H9 (cell line): ENCODE measurements at regions not wholly inside any gene's neighbourhood (a gene's known extent, or its start where the extent isn't known, plus 50 kb on each side); places are given as distances from the start of the nearest gene placed in this dataset.

ENCODE experiments used
- DNase-seq: peaks from one replicate; pipeline ENCODE4 v3.0.0-alpha.2; 2017
- H2AFZ ChIP-seq: one replicate; pipeline ENCODE4 v1.6.1; 2013; ENCODE audit warnings: mild to moderate bottlenecking, low read length, control low read depth, moderate library complexity
- H2AK5ac ChIP-seq: 2 replicates; pipeline ENCODE4 v1.6.1; 2013; ENCODE audit warnings: low read length, control low read depth, mixed read lengths; ENCODE audit not compliant: insufficient read length
- H2BK120ac ChIP-seq: one replicate; pipeline ENCODE4 v1.6.1; 2013; ENCODE audit warnings: low read depth, mild to moderate bottlenecking, low read length, control low read depth, inconsistent platforms; ENCODE audit not compliant: poor library complexity, severe bottlenecking
- H2BK12ac ChIP-seq: 2 replicates; pipeline ENCODE4 v1.6.1; 2013; ENCODE audit warnings: low read length, control low read depth, mixed read lengths, low read depth; ENCODE audit not compliant: insufficient read length
- H2BK15ac ChIP-seq: 2 replicates; pipeline ENCODE4 v1.6.1; 2013; ENCODE audit warnings: low read depth, low read length, control low read depth
- H2BK20ac ChIP-seq: one replicate; pipeline ENCODE4 v1.6.1; 2013; ENCODE audit warnings: low read depth, mild to moderate bottlenecking, low read length, control low read depth, inconsistent platforms; ENCODE audit not compliant: poor library complexity, severe bottlenecking
- H2BK5ac ChIP-seq: 2 replicates; pipeline ENCODE4 v1.6.1; 2013; ENCODE audit warnings: low read length, control low read depth, mixed read lengths; ENCODE audit not compliant: insufficient read length
- H3K14ac ChIP-seq: 2 replicates; pipeline ENCODE4 v1.6.1; 2013; ENCODE audit warnings: low read length, control low read depth; ENCODE audit not compliant: insufficient read depth
- H3K18ac ChIP-seq: 2 replicates; pipeline ENCODE4 v1.6.1; 2013; ENCODE audit warnings: low read depth, mild to moderate bottlenecking, mixed read lengths, low read length, control low read depth; ENCODE audit not compliant: insufficient read length
- H3K23ac ChIP-seq: 2 replicates; pipeline ENCODE4 v1.6.1; 2013; ENCODE audit warnings: low read length, control low read depth, mixed read lengths, low read depth; ENCODE audit not compliant: insufficient read length
- H3K23me2 ChIP-seq: 2 replicates; pipeline ENCODE4 v1.6.1; 2013; ENCODE audit warnings: low read depth, mild to moderate bottlenecking, mixed read lengths, low read length, control low read depth; ENCODE audit not compliant: insufficient read length, poor library complexity, severe bottlenecking
- H3K27ac ChIP-seq: 2 replicates; pipeline ENCODE4 v1.5.1; 2013; ENCODE audit warnings: low read length, control low read depth, mixed read lengths, low read depth; ENCODE audit not compliant: insufficient read length
- H3K27me3 ChIP-seq: 2 replicates; pipeline ENCODE4 v1.6.1; 2013; ENCODE audit warnings: low read length, control low read depth, inconsistent platforms; ENCODE audit not compliant: insufficient read depth
- H3K4ac ChIP-seq: 2 replicates; pipeline ENCODE4 v1.6.1; 2013; ENCODE audit warnings: low read depth, mild to moderate bottlenecking, control low read depth, inconsistent platforms, low read length, moderate library complexity
- H3K4me1 ChIP-seq: 2 replicates; pipeline ENCODE4 v1.6.1; 2013; ENCODE audit warnings: low read length, control low read depth, inconsistent platforms; ENCODE audit not compliant: insufficient read depth
- H3K4me2 ChIP-seq: 2 replicates; pipeline ENCODE4 v1.6.1; 2013; ENCODE audit warnings: low read length, control low read depth, mixed read lengths; ENCODE audit not compliant: insufficient read length, insufficient read depth
- H3K56ac ChIP-seq: 2 replicates; pipeline ENCODE4 v1.6.1; 2013; ENCODE audit warnings: low read depth, mild to moderate bottlenecking, mixed read lengths, low read length, control low read depth; ENCODE audit not compliant: insufficient read length
- H3K79me1 ChIP-seq: 2 replicates; pipeline ENCODE4 v1.6.1; 2013; ENCODE audit warnings: low read depth, mild to moderate bottlenecking, moderate library complexity, low read length, control low read depth, inconsistent platforms; ENCODE audit not compliant: insufficient read depth, poor library complexity, severe bottlenecking
- H3K79me2 ChIP-seq: 2 replicates; pipeline ENCODE4 v1.6.1; 2013; ENCODE audit warnings: low read length, control low read depth, inconsistent platforms; ENCODE audit not compliant: insufficient read depth
- H3K9ac ChIP-seq: 2 replicates; pipeline ENCODE4 v1.6.1; 2013; ENCODE audit warnings: low read length, control low read depth, mixed read lengths; ENCODE audit not compliant: insufficient read length; ENCODE audit errors: extremely low read depth
- H3K9me3 ChIP-seq: one replicate; pipeline ENCODE4 v1.6.1; 2013; ENCODE audit warnings: low read depth, low read length, inconsistent platforms; ENCODE audit not compliant: control insufficient read depth
- H3T11ph ChIP-seq: one replicate; pipeline ENCODE4 v1.6.1; 2013; ENCODE audit warnings: mild to moderate bottlenecking, low read length, control low read depth, inconsistent platforms
- H4K20me1 ChIP-seq: one replicate; pipeline ENCODE4 v1.6.1; 2013; ENCODE audit not compliant: control insufficient read depth, insufficient read length, insufficient read depth
- H4K5ac ChIP-seq: 2 replicates; pipeline ENCODE4 v1.6.1; 2013; ENCODE audit warnings: low read depth, mild to moderate bottlenecking, mixed read lengths, low read length, control low read depth; ENCODE audit not compliant: insufficient read length
- H4K8ac ChIP-seq: replicated peaks from 2 replicates; pipeline ENCODE4 v1.6.1; 2013; ENCODE audit warnings: low read length, control low read depth, mixed read lengths, low read depth; ENCODE audit not compliant: insufficient read length
- H4K91ac ChIP-seq: 2 replicates; pipeline ENCODE4 v1.6.1; 2013; ENCODE audit warnings: low read depth, mild to moderate bottlenecking, moderate library complexity, mixed read lengths, low read length, control low read depth; ENCODE audit not compliant: insufficient read length
- H3K27ac Mint-ChIP-seq, 3 experiments: 2 replicates in 2 of 3; 3 replicates in 1 of 3; pipeline ENCODE4 v1.8.0; 2020 to 2021; ENCODE audit warnings: mixed read lengths in 3 of 3, mild to moderate bottlenecking in 1 of 3, moderate library complexity in 1 of 3
- H3K27me3 Mint-ChIP-seq: 2 replicates; pipeline ENCODE4 v1.8.0; 2021; ENCODE audit warnings: low read depth, mild to moderate bottlenecking, moderate library complexity, mixed read lengths
- H3K36me3 Mint-ChIP-seq, 3 experiments: 2 replicates in 2 of 3; 3 replicates in 1 of 3; pipeline ENCODE4 v1.8.0; 2020 to 2021; ENCODE audit warnings: low read depth in 3 of 3, mixed read lengths in 3 of 3; ENCODE audit not compliant: insufficient read depth in 1 of 3
- H3K4me1 Mint-ChIP-seq, 2 experiments: 2 replicates each; pipeline ENCODE4 v1.8.0; 2020; ENCODE audit warnings: mixed read lengths in 2 of 2
- H3K4me3 Mint-ChIP-seq, 2 experiments: 2 replicates in 1 of 2; 3 replicates in 1 of 2; pipeline ENCODE4 v1.8.0; 2020 to 2021; ENCODE audit warnings: mild to moderate bottlenecking in 2 of 2, mixed read lengths in 2 of 2, moderate library complexity in 1 of 2
- H3K9me3 Mint-ChIP-seq, 2 experiments: 2 replicates in 1 of 2; 3 replicates in 1 of 2; pipeline ENCODE4 v1.8.0; 2020; ENCODE audit warnings: mild to moderate bottlenecking in 2 of 2, mixed read lengths in 2 of 2, moderate library complexity in 1 of 2
- WGBS: extraction: QIAGEN DNeasy Blood & Tissue Kit; methylation state at CpG from one replicate; pipeline ENCODE4 v1.1.7; 2013; ENCODE audit warnings: missing lambda C conversion rate, low lambda C conversion rate, mixed read lengths; ENCODE audit not compliant: insufficient read length; ENCODE audit errors: extremely low coverage; 5-methylcytosine and 5-hydroxymethylcytosine counted together
- TF ChIP-seq, protein P1 (sequence below): fragments of 200-600 bp; sonication (generic); conservative IDR thresholded peaks from 3 replicates; pipeline ENCODE4 v1.8.0; 2021; ENCODE audit warnings: antibody characterized with exemption, mild to moderate bottlenecking

DNA sequence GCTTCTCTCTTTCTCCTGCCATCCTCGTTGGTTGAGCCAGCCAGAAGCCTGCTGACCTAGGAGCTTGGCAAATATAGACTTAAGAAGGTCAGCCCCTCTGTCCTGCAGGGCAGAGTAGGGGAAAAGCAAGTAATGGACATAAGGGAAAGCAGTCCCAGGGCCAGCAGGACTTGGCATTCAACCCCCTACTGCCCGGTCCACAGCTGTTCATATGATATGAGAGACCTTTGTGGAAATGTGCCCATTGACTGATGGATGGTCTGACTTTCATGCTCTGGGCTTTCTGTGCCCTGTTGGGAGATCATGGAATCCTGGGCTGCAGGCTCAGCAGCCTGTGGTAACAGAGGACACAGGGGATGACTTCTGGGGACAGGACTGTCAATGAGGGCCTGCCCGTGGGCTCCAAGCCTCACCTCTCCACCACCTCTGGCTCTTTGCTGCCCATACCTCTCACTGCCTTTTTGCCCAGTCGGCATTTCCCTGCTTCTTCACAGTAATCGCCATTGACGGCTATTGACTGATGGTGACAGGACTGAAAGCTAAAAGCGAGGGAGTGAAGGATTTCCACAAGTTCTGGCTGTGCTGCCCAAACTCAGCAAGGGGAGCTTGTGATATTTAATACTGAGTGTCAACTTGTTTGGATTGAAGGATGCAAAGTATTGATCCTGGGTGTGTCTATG lies 60.0 kb upstream of the NMNAT3 start:
- H2BK20ac ChIP-seq: no peak overlapping the region
- no peak overlapping the region for H2AK5ac ChIP-seq
- no peak overlapping the region for H2BK120ac ChIP-seq
- no peaks in the 10 kb centered on the region; a peak in 1 of 5 replicates for H3K9me3 Mint-ChIP-seq
- no peak overlapping the region for H3K27ac Mint-ChIP-seq
- H3K9me3 ChIP-seq: no peaks in the 10 kb centered on the region
- no peak overlapping the region for H3K23ac ChIP-seq
- H3K27ac ChIP-seq: no peak overlapping the region
- no peak overlapping the region for H3K56ac ChIP-seq
- no peaks in the 10 kb centered on the region for H3K4me1 Mint-ChIP-seq
- H3K36me3 Mint-ChIP-seq: no peaks in the 10 kb centered on the region; a peak in 1 of 7 replicates
- H4K8ac ChIP-seq: no peak overlapping the region
- no peak for DNase-seq
- H4K5ac ChIP-seq: no peak overlapping the region
- no peak overlapping the region for H3K18ac ChIP-seq
- no peak overlapping the region for H4K91ac ChIP-seq
- H3K79me2 ChIP-seq: no peaks in the 10 kb centered on the region
- no CpG with 5 or more reads among the region's 7 CpGs for WGBS
- H3K27me3 Mint-ChIP-seq: peaks cover 16% of the 10 kb centered on the region
- no peaks in the 10 kb centered on the region for H3K79me1 ChIP-seq
- no peak overlapping the region for H3K4me3 Mint-ChIP-seq
- H2BK5ac ChIP-seq: no peak overlapping the region
- H3K4ac ChIP-seq: no peak overlapping the region
- H3K27me3 ChIP-seq: no peaks in the 10 kb centered on the region
- H4K20me1 ChIP-seq: no peaks in the 10 kb centered on the region
- H2BK12ac ChIP-seq: no peak overlapping the region
- no peak overlapping the region for H2BK15ac ChIP-seq
- H2AFZ ChIP-seq: no peak overlapping the region
- TF ChIP-seq, protein P1, sequence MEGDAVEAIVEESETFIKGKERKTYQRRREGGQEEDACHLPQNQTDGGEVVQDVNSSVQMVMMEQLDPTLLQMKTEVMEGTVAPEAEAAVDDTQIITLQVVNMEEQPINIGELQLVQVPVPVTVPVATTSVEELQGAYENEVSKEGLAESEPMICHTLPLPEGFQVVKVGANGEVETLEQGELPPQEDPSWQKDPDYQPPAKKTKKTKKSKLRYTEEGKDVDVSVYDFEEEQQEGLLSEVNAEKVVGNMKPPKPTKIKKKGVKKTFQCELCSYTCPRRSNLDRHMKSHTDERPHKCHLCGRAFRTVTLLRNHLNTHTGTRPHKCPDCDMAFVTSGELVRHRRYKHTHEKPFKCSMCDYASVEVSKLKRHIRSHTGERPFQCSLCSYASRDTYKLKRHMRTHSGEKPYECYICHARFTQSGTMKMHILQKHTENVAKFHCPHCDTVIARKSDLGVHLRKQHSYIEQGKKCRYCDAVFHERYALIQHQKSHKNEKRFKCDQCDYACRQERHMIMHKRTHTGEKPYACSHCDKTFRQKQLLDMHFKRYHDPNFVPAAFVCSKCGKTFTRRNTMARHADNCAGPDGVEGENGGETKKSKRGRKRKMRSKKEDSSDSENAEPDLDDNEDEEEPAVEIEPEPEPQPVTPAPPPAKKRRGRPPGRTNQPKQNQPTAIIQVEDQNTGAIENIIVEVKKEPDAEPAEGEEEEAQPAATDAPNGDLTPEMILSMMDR: no peak
- no peaks in the 10 kb centered on the region for H3K23me2 ChIP-seq
- no peak overlapping the region for H3K9ac ChIP-seq
- no peak overlapping the region for H3K4me2 ChIP-seq
- H3K14ac ChIP-seq: no peak overlapping the region
- no peak overlapping the region for H3T11ph ChIP-seq
- H3K4me1 ChIP-seq: no peaks in the 10 kb centered on the region
